ENCODE measurements at regions not wholly inside any gene's neighbourhood (a gene's known extent, or its start where the extent isn't known, plus 50 kb on each side); places are given as distances from the start of the nearest gene placed in this dataset.
"Not testable (repeated sequence)": the region's sequence is repeated elsewhere in the genome, so short reads cannot be mapped to it uniquely, and the experiment has no call there.

DNA sequence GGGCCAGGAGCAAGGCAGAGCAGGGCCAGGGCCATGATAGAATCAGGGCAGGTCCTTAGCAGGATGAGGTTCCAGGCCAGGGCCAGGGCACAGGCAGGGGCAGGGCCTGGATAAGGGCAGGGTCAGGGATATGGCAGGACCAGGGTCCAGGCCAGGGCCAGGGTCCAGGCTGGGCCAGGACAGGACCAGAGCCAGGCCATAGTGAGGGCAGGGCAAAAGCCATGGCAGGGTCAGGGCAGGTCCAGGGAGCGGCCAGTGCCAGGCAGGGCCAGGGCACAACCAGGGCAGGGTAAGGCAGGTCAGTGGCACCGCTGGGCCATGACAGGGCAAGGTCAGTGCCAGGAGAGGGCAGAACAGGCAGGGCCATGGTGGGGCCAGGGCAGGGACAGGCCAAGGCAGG, 152.2 kb downstream of the LIPI start:
- DNase-seq = no peak

DNA sequence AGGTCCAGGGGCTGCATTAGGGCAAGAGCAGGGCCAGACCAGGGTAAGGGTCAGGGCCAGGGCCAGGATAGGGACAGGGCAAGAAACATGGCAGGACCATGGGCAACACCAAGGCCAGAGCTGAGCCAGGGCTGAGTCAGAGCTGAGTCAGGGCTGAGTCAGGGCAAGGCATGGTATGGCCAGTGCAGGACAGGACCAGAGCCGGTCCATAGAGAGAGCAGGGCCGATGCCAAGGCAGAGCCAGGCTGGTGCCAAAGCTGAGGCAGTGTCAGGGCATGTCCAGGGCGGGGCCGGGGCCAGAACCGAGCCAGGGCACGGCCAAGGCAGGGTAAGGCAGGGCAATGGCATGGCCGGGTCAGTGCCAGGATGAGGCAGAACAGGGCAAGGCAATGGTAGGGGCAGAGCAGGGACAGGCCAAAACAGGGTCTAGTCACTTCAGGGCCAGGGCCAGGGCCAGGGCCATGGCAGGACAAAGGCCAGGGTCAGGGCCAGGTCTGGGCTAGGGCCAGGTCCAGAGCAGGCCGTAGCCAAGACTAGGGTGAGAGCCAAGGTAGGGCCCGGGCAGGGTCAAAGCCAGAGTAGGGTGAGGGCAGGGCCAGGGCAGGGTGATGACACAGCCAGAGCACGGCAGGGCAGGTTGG, 152.8 kb downstream of the LIPI start:
- not testable (repeated sequence) for DNase-seq

DNA sequence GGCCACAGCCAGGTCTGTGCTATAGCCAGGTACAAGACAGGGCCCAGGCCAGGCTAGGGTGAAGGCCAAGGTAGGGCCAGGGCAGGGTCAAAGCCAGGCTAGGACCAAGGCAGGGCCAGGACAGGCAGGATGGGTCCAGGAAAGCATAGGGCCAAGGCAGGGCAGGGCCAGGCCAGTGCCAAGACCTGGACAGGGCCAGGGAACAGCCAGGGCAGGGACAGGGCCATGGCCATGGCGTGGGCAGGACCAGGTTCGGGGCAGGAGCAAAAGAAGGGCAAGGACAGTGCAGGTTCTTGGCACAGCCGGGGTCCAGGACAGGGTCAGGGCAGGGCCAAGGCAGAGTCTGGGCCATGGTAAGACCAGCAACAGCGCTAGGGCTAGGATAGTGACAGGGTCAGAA, 153.4 kb downstream of the LIPI start:
- DNase-seq = no peak

DNA sequence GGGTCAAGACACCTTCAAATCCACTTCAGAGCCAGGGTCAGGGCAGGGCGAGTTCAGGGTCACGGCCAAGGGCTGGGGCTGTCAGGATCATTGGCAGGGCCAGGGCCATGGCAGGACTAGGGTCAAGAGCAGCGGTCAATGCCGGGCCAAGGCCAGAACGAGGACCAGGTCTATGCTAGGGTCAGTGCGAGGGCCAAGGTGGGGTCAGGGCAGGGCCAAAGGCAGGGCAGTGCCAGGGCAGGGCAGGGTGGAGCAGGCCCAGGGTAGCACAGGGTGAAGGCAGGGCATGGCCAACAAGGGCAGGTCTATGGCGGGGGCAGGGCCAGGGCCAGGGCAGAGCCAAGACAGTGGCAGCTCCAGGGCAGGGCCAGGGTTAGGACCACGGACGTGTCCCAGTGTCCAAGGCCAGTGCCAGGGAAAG, 154.0 kb downstream of the LIPI start:
- DNase-seq = no peak

DNA sequence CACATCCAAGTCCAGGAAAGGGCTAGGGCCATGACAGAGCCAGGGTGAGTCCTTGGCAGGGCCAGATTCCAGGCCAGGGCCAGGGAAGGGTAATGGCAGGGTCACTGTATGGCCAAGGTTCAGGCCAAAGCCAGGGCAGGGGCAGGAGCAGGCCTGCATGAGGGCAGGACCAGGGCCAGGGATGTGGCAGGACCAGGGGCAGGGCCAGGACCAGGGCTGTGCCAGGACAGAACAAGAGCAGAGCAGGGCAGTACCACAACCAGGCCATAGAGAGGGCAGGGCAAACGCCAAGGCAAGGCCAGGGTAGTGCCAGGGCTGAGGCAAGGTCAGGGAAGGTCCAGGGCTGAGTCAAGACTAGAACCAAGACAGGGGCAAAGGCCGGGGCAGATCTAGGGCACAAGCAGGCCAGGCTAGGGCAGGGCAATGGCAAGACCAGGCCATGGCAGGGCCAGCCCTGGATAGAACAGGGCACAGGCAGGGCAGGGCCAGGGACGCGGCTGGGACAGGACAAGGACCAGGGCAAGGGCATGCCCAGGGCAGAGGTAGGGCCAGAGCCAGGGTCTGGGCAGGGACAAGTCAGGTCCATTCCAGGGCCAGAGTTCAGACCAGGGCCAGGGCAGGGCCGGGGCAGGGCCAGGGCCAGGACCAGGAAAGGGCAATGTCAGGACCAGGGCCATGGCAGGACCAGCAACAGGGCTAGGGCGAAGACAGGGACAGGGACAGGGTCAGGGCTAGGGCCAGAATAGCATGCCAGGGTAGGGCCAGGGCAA, 154.8 kb downstream of the LIPI start:
- DNase-seq = not testable (repeated sequence)

DNA sequence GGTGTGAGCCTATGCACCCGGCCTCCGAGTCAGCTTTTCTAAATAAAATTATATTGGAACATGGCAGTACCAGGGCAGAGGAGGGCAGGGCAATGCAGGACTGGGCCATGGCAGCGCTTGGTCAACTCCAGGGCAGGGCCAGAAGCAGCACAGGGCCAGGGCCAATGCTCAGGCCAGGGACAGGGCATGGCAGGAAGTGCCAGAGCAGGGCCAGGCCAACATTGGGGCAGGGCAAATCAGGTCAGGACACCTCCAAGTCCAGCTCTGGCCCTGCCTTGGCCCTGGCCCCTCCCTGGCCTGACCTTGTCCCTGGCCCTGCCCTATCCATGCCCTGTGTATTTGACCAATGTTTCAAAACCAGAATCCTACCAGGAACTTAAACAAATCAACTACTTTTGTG, 156.1 kb downstream of the LIPI start:
- no peak for DNase-seq

DNA sequence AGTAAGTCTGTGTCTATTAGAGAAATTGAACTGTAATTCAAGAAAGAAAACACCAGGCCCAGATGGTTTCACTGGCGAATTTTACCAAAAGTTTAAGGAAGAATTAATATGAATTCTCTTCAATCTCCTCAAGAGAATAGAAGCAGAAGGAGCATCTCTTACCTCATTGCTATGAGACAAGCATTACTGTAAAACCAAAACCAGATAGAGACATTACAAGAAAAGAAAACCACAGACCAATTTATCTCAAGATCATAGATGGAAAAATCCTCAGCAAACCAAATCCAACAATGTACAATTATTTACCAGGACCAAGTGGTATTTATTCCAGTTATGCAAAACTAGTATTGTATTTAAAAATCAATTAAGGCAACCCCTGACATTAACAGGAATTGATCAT, 160.6 kb downstream of the LIPI start:
- DNase-seq = no peak

DNA sequence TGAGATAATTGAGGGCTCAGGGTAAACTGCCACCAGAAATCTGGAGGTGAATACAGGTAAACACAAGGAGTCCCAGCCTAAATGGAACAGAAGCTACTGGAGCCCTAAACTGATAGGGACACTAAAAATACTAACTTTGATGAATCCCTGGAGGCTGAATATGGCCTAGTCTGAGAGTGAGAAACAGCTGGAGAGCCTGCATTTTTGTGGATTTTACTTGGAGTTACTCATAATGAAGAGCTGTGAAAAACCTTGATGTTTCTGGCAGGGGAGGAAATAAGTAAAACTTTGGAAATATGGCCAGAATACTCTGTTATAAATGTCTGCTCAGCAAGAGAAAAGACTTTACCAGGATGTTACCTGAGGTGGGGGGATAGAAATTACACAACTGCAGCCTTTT, 164.4 kb downstream of the LIPI start:
- no peak for DNase-seq

DNA sequence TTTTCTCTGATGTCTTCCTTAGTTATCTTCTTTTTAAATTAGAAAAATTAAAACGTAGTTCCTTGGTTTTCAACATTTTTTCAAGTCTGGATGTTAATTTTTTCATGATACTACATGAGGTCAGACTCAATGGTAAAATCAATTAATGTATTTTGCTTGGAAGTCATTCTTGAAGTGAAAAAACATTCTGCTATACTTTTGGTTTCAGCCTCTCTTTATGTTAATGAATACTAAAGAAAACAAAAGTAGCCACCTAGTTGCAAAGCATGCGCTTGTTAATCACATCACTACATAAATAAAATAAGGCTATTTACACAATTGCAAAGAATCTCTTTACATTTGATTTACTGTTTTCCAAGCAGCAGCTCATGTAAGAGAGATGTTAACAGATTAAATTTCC, 170.4 kb downstream of the LIPI start:
- DNase-seq = no peak

DNA sequence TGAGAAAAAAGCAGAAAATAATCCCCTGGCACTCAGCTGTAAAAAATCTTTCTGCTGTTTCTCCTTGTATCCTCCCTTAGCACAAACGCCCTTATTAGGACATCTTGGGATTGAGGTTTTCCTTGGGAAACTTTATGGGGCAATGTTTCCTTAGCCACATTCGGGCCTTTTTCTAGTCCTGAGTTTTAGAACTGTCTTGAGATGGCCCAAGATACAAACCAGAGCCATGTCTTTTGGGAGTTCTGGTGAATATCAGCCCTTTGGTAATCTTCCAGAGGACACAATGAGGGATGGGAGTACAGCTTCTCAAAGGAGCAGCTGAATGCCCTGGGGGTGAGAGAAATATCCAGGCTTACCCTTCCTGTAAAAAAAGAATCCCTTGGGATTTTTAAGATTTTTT, 182.1 kb downstream of the LIPI start:
- DNase-seq = not testable (repeated sequence)

DNA sequence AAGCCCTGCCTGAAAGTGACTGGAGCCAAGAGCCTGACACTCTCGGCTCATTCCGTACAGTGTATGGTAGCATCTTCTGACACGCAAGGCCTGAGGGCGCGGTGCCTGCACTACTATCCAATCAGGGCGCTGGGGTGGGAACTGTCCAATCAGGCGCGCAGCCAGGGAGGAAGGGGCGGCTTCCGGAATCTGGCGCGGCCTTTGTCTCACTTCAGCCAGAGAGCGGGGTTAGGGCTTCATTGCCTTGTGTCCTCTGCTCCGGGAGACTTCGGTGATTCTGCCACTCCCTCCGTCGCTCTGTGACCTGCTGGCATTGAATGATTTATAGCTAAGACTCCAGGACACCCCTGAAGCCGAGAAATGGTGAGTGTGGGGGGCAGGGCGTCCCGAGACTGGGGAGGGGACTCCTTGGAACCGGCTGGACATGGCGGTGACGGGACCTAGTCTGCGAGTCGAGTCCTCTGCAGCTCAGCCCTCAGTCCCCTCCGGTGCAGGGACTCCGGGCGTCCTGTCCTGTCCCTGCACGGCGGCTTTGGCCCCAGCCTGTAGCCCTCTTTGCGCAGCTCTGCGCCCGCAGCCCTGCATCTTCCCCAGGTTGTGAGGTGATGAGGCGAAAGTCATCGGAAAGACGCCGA, 183.4 kb downstream of the LIPI start:
- DNase-seq = peak; percentile 86

DNA sequence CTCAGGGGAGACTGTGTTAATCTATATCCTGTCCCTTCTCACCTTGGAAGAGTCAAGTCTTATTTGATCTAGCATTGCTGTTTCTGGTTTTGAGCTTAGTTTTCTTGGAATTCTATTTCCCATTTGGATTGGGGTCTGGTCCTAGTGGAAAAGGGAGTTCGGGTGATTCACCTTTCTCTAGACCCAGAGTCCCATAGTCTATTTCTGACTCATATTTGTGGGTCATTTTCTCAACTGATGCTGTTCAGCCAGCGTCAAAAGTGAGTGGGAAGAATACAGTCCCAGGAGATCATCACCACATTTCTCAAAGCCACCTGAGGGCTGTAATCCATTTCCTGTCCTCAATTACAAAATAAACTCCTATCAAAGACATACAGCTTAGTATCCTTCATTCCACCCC, 190.6 kb downstream of the LIPI start:
- not testable (repeated sequence) for DNase-seq

DNA sequence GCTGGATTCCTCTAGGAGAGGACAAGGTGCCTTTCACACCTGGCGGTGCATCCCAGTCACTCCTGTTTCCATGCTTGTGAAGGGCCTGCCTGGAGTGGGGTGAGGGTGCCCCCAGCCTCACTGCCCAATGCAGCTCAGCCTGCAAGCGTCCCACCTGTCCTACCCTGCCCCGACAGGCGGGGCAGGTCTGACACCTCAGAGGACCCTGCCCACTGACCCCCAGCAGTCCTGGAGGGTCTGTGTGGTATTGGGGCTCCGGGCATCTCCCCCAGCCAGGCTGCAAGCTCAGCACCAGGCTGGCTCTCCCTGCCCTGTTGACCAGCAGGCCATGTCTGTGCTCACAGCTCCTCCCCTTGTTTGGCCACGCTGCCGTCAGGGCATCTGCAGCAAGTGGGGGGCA, 194.9 kb downstream of the LIPI start:
- not testable (repeated sequence) for DNase-seq

DNA sequence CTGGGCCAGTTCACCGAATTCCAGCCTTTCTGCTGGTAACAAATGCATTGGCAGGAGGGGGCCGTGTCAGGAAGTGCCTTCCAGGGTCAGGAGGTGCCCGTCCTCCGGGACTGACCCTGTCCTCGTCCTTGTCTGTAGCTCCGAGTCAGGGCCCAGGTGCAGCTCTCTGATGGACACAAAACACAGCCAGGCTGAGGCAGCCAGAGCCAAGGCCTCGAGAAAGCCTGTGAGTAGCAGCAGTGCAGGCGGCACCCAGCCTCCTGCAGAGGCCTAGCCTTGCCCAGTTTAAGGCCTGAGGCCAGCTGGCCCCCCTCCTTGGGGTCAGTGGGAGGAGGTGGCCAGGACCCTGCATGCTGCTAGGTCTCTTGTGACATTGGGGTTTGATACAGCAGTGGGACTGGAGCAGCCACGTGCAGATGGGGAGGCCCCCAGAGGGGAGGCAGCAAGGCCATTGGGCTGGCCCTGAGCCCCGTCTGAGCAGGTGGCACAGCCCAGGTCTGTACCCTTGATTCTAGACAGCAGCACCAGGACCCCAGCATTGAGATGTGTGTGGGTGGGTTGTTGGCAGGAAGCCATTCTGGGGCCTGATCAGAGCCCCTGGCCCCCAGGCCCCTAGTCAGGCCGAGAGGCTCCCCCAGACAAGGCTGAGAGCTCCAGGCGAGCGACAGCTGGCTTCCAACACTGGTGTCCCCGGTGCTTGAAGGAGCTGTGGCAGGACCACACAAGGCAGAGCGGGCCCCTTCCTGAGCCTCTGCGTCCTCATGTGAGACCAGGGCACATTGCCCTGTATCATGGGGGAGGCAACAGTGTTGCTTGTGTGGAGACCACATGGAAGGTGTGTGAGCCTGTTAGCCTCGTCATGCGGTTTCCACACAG, 196.9 kb downstream of the LIPI start:
- DNase-seq = not testable (repeated sequence)

DNA sequence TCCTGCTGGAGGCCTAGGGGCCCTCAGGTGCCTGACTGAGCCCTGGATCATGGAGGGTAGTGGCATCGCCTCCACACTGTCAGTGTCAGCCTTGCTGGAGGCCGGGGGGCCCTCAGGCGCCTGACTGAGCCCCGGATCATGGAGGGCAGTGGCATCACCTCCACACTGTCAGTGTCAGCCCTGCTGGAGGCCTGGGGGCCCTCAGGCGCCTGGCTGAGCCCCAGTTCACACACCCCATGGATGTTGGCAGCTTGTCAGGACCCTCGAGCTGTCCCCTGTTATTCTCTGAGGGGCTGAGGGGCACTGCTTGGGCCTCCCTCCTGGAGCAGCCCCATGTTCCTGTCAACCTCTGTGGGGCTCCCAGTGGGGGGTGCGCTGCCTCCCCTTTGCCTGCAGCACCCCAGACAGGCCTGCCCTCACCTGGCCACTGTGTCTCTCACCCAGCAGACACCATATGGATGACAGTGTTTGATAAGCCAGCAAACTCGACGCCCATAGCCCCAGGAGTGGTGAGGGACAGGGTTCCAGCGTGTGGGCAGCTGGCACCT, 197.6 kb downstream of the LIPI start:
- DNase-seq = no peak

DNA sequence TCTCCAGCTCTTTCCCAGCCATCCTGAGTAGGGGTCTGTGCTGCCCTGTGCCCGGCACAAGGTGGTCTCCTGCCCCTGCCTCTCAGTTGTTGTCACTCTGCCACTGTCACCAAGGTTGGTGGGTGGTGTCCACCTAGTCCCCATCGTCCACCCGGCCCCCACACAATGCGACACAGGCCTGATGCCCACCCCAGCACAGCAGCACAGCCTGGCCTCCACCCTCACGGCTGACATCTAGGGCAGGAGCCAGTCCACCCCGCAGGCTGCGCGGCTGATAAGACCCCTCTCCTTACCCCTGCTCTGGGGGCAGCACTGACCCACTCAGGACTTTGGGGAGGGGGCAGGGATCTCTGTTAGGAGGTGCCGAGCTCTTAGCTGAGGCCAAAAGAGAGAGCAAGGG, 198.3 kb downstream of the LIPI start:
- no peak for DNase-seq

DNA sequence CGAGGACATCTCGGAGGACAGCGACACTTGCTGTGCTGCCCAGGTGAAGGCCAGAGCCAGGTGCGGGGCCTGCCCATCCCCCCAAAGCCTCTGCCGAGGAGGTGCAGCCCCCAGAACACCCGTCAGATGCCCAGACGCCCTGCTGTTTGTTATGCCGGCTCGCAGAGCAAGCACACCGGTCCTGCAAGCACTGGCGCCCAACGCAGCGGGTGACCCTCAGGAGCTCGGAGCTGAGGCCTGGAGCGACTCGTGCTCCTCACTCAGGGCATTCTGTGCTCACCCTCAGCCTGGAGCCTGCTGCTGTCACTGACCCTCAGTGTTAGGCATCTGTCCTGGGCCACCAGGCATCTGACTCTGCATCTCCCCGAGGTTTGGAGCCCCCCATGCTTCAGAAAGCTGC, 199.0 kb downstream of the LIPI start:
- DNase-seq = not testable (repeated sequence)

DNA sequence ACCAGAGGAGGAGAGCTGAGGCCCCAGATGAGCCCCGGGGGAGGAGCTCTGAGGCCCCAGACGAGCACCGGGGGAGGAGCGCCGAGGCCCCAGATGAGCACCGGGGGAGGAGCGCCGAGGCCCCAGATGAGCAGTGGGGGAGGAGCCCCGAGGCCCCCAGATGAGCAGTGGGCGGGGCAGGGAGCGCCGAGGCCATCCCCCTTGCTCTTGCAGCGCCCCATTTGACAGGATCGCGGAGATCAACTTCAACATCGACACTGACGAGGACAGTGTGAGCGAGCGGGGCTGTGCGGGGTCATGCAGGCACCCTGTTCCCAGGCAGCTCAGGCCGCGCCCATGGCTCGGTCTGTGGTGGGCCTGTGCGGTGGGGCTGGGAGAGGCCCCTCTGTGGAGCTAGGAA, 199.6 kb downstream of the LIPI start:
- not testable (repeated sequence) for DNase-seq

DNA sequence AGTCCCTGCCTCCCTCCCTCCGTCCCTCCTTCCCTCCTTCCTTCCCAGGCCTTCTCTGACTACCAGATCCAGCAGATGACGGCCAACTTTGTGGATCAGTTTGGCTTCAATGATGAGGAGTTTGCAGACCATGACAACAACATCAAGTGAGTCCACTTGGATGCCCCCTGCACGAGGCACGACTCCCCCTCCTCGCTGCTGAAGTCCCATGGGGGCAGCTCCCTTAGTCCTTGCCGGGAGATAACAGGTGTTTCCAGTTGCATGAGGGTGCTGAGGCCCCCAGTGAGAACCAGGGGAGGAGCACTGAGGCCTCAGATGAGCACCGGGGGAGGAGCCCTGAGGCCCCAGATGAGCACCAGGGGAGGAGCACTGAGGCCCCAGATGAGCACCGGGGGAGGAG, 200.0 kb downstream of the LIPI start:
- DNase-seq = no peak

DNA sequence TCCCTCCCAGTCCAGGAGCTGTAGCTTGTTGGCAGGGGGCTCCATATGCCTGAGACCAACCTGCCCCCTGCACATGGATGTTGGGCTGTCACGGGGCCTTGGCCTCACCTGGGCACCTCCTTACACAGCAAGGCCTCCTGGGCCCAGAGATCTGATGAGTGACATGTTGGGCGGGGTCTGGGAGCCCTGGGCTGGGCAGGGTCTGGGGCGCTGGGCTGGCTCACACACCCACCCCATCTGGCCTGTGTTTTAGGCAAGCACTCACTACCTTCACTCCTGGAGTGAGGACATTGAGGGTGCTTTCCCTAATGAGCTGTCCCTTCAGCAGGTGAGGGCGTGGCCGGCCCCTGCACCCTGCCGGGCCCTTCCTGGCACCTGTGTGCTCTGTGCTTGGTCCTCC, 200.8 kb downstream of the LIPI start:
- DNase-seq = not testable (repeated sequence)

DNA sequence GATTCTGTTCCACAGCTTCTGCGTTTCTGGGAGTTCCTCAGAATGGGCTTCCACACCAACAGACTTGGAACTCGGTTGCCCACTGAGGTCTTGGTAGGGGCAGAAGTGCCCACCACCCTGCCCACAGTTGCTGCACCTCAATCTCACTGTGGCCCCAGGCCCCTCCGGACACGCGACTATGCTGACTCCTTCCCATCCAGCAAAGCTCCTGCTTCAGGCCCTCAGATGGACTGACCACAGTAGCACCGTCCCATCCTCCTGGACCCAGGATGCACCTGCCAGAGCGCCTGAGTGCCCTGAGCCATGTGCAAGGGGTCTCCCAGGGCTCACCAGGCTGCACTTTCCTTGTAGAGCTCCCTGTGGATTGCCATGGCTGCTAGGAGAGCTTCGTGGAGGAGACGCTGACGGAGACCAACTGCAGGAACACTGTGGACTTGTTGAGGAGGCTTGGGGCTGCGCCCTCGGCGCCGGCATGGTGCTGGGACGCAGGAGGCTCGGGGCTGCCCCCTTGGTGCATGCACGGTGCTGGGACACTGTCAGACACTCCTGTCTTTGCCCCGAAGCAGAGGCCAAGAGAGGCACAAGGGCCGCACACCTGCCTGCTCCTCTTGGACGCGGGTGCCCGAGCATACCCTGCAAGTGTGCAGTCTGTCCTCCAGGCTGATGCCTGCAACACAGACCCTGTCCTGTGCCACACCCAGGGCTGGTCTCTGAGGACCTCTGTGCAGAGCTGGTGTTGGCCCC, 201.3 kb downstream of the LIPI start:
- not testable (repeated sequence) for DNase-seq

DNA sequence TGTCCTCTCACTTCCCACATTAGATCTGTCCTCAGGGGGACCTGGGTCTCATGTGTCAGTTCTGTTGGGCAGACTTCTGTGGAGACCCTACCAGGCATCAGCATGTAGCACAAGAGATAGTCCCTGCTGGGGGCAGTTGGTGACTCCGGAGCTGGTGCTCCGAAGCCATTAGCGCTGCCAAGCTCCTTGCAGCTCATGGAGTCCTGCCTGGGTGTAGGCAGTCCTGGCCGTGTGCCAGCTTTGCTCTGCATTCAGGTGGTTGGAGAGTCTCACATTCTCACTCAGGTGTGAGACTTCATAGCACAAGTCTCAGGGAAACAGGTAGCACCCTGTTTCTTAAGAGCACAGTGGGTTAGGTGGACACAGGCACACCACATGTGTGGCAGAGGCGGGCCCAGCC, 202.3 kb downstream of the LIPI start:
- not testable (repeated sequence) for DNase-seq
